ENCODE measurements at regions not wholly inside any gene's neighbourhood (a gene's known extent, or its start where the extent isn't known, plus 50 kb on each side); places are given as distances from the start of the nearest gene placed in this dataset.

- no peaks in the 10 kb centered on the region for H3K79me2 ChIP-seq (ENCODE audit: control insufficient read depth, insufficient read depth, low read length)
- no peaks in the 10 kb centered on the region for H3K36me3 ChIP-seq (ENCODE audit: control insufficient read depth in 2 of 2, extremely low read depth in 1 of 2, insufficient read depth in 2 of 2, low read length in 2 of 2)
- dilution Hi-C loops (cut with MboI; ENCODE audit: extremely low pct_ligation_motif_present, low sequenced_read_pairs) = no loop called here
- H3K4me1 ChIP-seq (ENCODE audit: control insufficient read depth, extremely low read depth, insufficient read depth, low read length) = no peaks in the 10 kb centered on the region
- BruUV-seq (replicated peaks) = no TSS peak
- H3K9me1 ChIP-seq (replicated peaks; ENCODE audit: control insufficient read depth, extremely low read depth, insufficient read depth, low read length) = no peaks in the 10 kb centered on the region
- no peaks in the 10 kb centered on the region for H3K9me3 ChIP-seq (replicated peaks; ENCODE audit: control insufficient read depth, insufficient read depth, low read length)
- no peak overlapping the region for H3K4me3 ChIP-seq (replicated peaks in 1 of 3; ENCODE audit: insufficient read depth in 1 of 3, low read depth in 1 of 3, low read length in 3 of 3)
- H3K27ac ChIP-seq (ENCODE audit: insufficient read depth, low read depth, low read length) = no peak overlapping the region
- CTCF ChIA-PET = no interaction called here
- POLR2A ChIA-PET = no interaction called here
- H3K27me3 ChIP-seq (ENCODE audit: control insufficient read depth in 2 of 2, insufficient read depth in 2 of 2, low read length in 2 of 2) = no peaks in the 10 kb centered on the region
- no peaks in the 10 kb centered on the region for H4K20me1 ChIP-seq (replicated peaks; ENCODE audit: control insufficient read depth, extremely low read depth, insufficient read depth, low read length)
- TF ChIP-seq POLR2A (IDR thresholded peaks at IDR 0.05; ENCODE audit: low read depth, low read length) = no peak
- TF ChIP-seq EZH2 (IDR thresholded peaks at IDR 0.05; ENCODE audit: borderline replicate concordance, low read depth, low read length, severe bottlenecking) = no peak
- TF ChIP-seq POLR2AphosphoS5 (IDR thresholded peaks at IDR 0.05; ENCODE audit: insufficient read depth, low read depth, low read length) = no peak
- no peak for TF ChIP-seq MYC (IDR thresholded peaks at IDR 0.05; ENCODE audit: low read depth, low read length)
- no peak for TF ChIP-seq FOS (IDR thresholded peaks at IDR 0.05; ENCODE audit: borderline replicate concordance, insufficient read depth, low read length)
- no peak for TF ChIP-seq JUN (IDR thresholded peaks at IDR 0.05; ENCODE audit: borderline replicate concordance, insufficient read depth, insufficient read length, low read depth)
- no peak overlapping the region for H2AFZ ChIP-seq (ENCODE audit: low read depth, low read length)
- intact Hi-C loops (cut with micrococcal nuclease) = no loop called here
- H3K9ac ChIP-seq (replicated peaks; ENCODE audit: extremely low read depth, insufficient read depth, low read length) = no peak overlapping the region
- no peak overlapping the region for H3K4me2 ChIP-seq (ENCODE audit: insufficient read depth, low read length)
- DNase-seq (ENCODE audit: low read depth, low spot score) (no peak), FAIRE-seq (no peak)
Observed at GRCh38 chr13:51021811-51022210, 89.3 kb downstream of the C13orf42 start.

GRCh38 chr13:51020600-51020999 is 90.5 kb downstream of the C13orf42 start:
- CTCF ChIA-PET = no interaction called here
- no peak for FAIRE-seq
- BruUV-seq (replicated peaks) = no TSS peak

More at GRCh38 chr13:51020600-51020999, 90.5 kb downstream of the C13orf42 start:
- H3K27me3 ChIP-seq (ENCODE audit: control insufficient read depth in 2 of 2, insufficient read depth in 2 of 2, low read length in 2 of 2) = no peaks in the 10 kb centered on the region
- H3K27ac ChIP-seq (ENCODE audit: insufficient read depth, low read depth, low read length) = no peak overlapping the region
- H3K9ac ChIP-seq (replicated peaks; ENCODE audit: extremely low read depth, insufficient read depth, low read length) = no peak overlapping the region
- intact Hi-C loops (cut with micrococcal nuclease) = no loop called here
- H3K9me3 ChIP-seq (replicated peaks; ENCODE audit: control insufficient read depth, insufficient read depth, low read length) = no peaks in the 10 kb centered on the region
- no peak overlapping the region for H3K4me2 ChIP-seq (ENCODE audit: insufficient read depth, low read length)
- POLR2A ChIA-PET = no interaction called here
- no peak overlapping the region for H3K4me3 ChIP-seq (replicated peaks in 1 of 3; ENCODE audit: insufficient read depth in 1 of 3, low read depth in 1 of 3, low read length in 3 of 3)
- H3K9me1 ChIP-seq (replicated peaks; ENCODE audit: control insufficient read depth, extremely low read depth, insufficient read depth, low read length) = no peaks in the 10 kb centered on the region
- no peaks in the 10 kb centered on the region for H3K36me3 ChIP-seq (ENCODE audit: control insufficient read depth in 2 of 2, extremely low read depth in 1 of 2, insufficient read depth in 2 of 2, low read length in 2 of 2)
- DNase-seq (ENCODE audit: low read depth, low spot score) = no peak
- no peak for TF ChIP-seq JUN (IDR thresholded peaks at IDR 0.05; ENCODE audit: borderline replicate concordance, insufficient read depth, insufficient read length, low read depth)
- no peak for TF ChIP-seq MAX (IDR thresholded peaks at IDR 0.05; ENCODE audit: insufficient read depth, insufficient read length)
- TF ChIP-seq GATA2 (IDR thresholded peaks at IDR 0.05; ENCODE audit: insufficient read depth, insufficient read length, low read depth, low read length) = no peak
- no peak for TF ChIP-seq POLR2AphosphoS5 (IDR thresholded peaks at IDR 0.05; ENCODE audit: insufficient read depth, low read depth, low read length)
- no peak for TF ChIP-seq POLR2A (IDR thresholded peaks at IDR 0.05; ENCODE audit: low read depth, low read length)
- no peak for TF ChIP-seq EZH2 (IDR thresholded peaks at IDR 0.05; ENCODE audit: borderline replicate concordance, low read depth, low read length, severe bottlenecking)
- TF ChIP-seq CTCF (IDR thresholded peaks at IDR 0.05; ENCODE audit: extremely low read depth in 1 of 2, insufficient read depth in 1 of 2, low read depth in 1 of 2, low read length in 2 of 2) = no peak
- no peak for TF ChIP-seq MYC (IDR thresholded peaks at IDR 0.05; ENCODE audit: low read depth, low read length)
- TF ChIP-seq FOS (IDR thresholded peaks at IDR 0.05; ENCODE audit: borderline replicate concordance, insufficient read depth, low read length) = no peak
- H3K79me2 ChIP-seq (ENCODE audit: control insufficient read depth, insufficient read depth, low read length) = no peaks in the 10 kb centered on the region
- no peaks in the 10 kb centered on the region for H4K20me1 ChIP-seq (replicated peaks; ENCODE audit: control insufficient read depth, extremely low read depth, insufficient read depth, low read length)
- no peaks in the 10 kb centered on the region for H3K4me1 ChIP-seq (ENCODE audit: control insufficient read depth, extremely low read depth, insufficient read depth, low read length)
- dilution Hi-C loops (cut with MboI; ENCODE audit: extremely low pct_ligation_motif_present, low sequenced_read_pairs) = no loop called here
- H2AFZ ChIP-seq (ENCODE audit: low read depth, low read length) = no peak overlapping the region
